HepG2 (cell line): ENCODE measurements at regions not wholly inside any gene's neighbourhood (a gene's known extent, or its start where the extent isn't known, plus 50 kb on each side); places are given as distances from the start of the nearest gene placed in this dataset.

Experiments
- ATAC-seq: fragments of 200-7000 bp; cut with Tn5 transposase; 3 replicates; pipeline ENCODE4 v1.9.1; 2020; ENCODE audit warnings: mild to moderate bottlenecking, moderate library complexity
- BruUV-seq: library from RNA; stranded (reverse); fragments of 400-500 nt; replicated peaks from 2 replicates; lab custom pipeline; 2021; lab: Mats Ljungman, UMichigan
- CTCF ChIA-PET: fragments of 300-600 bp; formaldehyde crosslinking; extraction: SDS; loops from one replicate; lab custom pipeline; 2021; ENCODE audit warnings: low total read pairs, inconsistent platforms, low intra/inter-chr PET ratio; lab: Yijun Ruan, JAX
- POLR2A ChIA-PET: fragments of 350-600 bp; sonication (Branson Sonifier 250); formaldehyde crosslinking; loops from one replicate; lab custom pipeline; 2020; ENCODE audit warnings: antibody characterized with exemption, inconsistent platforms; lab: Yijun Ruan, JAX
- DNase-seq: peaks from one replicate; pipeline ENCODE4 v3.0.0-alpha.2; 2015; ENCODE audit warnings: low spot score
- FAIRE-seq: peaks from 3 replicates; lab custom pipeline; 2011; peaks lifted over from hg19 to GRCh38; lab: Jason Lieb, UNC
- H2AFZ ChIP-seq: one replicate; pipeline ENCODE4 v1.6.1; 2011; ENCODE audit warnings: low read length, inconsistent platforms
- H3K27ac ChIP-seq: fragments of 300-600 bp; 3 replicates; pipeline ENCODE4 v1.8.0; 2011; ENCODE audit warnings: mixed run types, mild to moderate bottlenecking, mixed read lengths, low read length, inconsistent platforms; ENCODE audit not compliant: insufficient read depth; ENCODE audit errors: extremely low read length
- H3K27me3 ChIP-seq, 2 experiments: fragments of 200-600 bp in 1 of 2; 2 replicates in 1 of 2; 3 replicates in 1 of 2; pipeline versions ENCODE4 v1.6.0 to v1.8.0; 2011; ENCODE audit warnings: low read length in 2 of 2, mild to moderate bottlenecking in 2 of 2, moderate library complexity in 2 of 2, inconsistent platforms in 1 of 2; ENCODE audit not compliant: insufficient read depth in 2 of 2, control insufficient read depth in 1 of 2
- H3K36me3 ChIP-seq, 2 experiments: fragments of 200-600 bp in 1 of 2; replicated peaks in 1 of 2; 2 replicates in 1 of 2; 3 replicates in 1 of 2; pipeline versions ENCODE4 v1.5.1 to v1.8.0; 2011; ENCODE audit warnings: low read length in 2 of 2, inconsistent platforms in 1 of 2; ENCODE audit not compliant: insufficient read depth in 2 of 2, control insufficient read depth in 1 of 2
- H3K4me1 ChIP-seq: 2 replicates; pipeline ENCODE4 v1.5.1; 2012; ENCODE audit warnings: low read length, inconsistent platforms; ENCODE audit not compliant: insufficient read depth
- H3K4me2 ChIP-seq: 2 replicates; pipeline ENCODE4 v1.6.0; 2011; ENCODE audit warnings: low read depth, low read length, inconsistent platforms
- H3K4me3 ChIP-seq, 3 experiments: fragments of 200-600 bp in 1 of 3; sonication (generic), shearing (Covaris generic) in 1 of 3; replicated peaks in 1 of 3; 2 replicates each; pipeline ENCODE4 v1.5.1; 2011 to 2016; ENCODE audit warnings: low read length in 3 of 3, inconsistent platforms in 2 of 3, low read depth in 2 of 3, mild to moderate bottlenecking in 2 of 3, control low read depth in 1 of 3, mixed read lengths in 1 of 3; ENCODE audit not compliant: insufficient read depth in 1 of 3
- H3K79me2 ChIP-seq: one replicate; pipeline ENCODE4 v1.6.1; 2011; ENCODE audit warnings: low read length, inconsistent platforms; ENCODE audit not compliant: insufficient read depth
- H3K9ac ChIP-seq: 2 replicates; pipeline ENCODE4 v1.6.0; 2011; ENCODE audit warnings: mild to moderate bottlenecking, low read depth, low read length, inconsistent platforms; ENCODE audit not compliant: insufficient read depth
- H3K9me3 ChIP-seq: 2 replicates; pipeline ENCODE4 v1.5.1; 2012; ENCODE audit warnings: mild to moderate bottlenecking, low read length
- H4K20me1 ChIP-seq: 2 replicates; pipeline ENCODE4 v1.6.0; 2011; ENCODE audit warnings: inconsistent platforms, mild to moderate bottlenecking, low read length, moderate library complexity; ENCODE audit not compliant: insufficient read depth
- FOXM1 ChIP-seq: sonication (generic); formaldehyde crosslinking; IDR thresholded peaks from 2 replicates; pipeline ENCODE4 v1.5.0; 2020; ENCODE audit warnings: missing genetic modification reagents
- PLSCR1 ChIP-seq: sonication (generic); formaldehyde crosslinking; IDR thresholded peaks from 2 replicates; pipeline ENCODE4 v1.5.0; 2020; ENCODE audit warnings: missing genetic modification reagents, mild to moderate bottlenecking, borderline replicate concordance
- RERE ChIP-seq: IDR thresholded peaks from 2 replicates; pipeline ENCODE4 v1.6.1; 2016; ENCODE audit warnings: low read depth, missing genetic modification reagents, missing compliant biosample characterization
- XBP1 ChIP-seq: sonication (generic); formaldehyde crosslinking; IDR thresholded peaks from 2 replicates; pipeline ENCODE4 v1.5.0; 2020; ENCODE audit warnings: missing genetic modification reagents
- ZNF318 ChIP-seq: sonication (generic); formaldehyde crosslinking; IDR thresholded peaks from 2 replicates; pipeline ENCODE4 v1.4.0; 2020; ENCODE audit warnings: mild to moderate bottlenecking, missing genetic modification reagents
- ZNF674 ChIP-seq: sonication (generic); formaldehyde crosslinking; IDR thresholded peaks from 2 replicates; pipeline ENCODE4 v1.5.0; 2020; ENCODE audit warnings: low read depth, mild to moderate bottlenecking, missing genetic modification reagents
- ZNF691 ChIP-seq: sonication (generic); formaldehyde crosslinking; IDR thresholded peaks from 2 replicates; pipeline ENCODE4 v1.4.0; 2020; ENCODE audit warnings: missing genetic modification reagents, low read depth, mild to moderate bottlenecking, borderline replicate concordance
- ZSCAN22 ChIP-seq: sonication (generic); formaldehyde crosslinking; IDR thresholded peaks from 2 replicates; pipeline ENCODE4 v1.4.0; 2020; ENCODE audit warnings: mild to moderate bottlenecking, missing genetic modification reagents
- ZSCAN31 ChIP-seq: sonication (generic); formaldehyde crosslinking; IDR thresholded peaks from 2 replicates; pipeline ENCODE4 v1.5.0; 2020; ENCODE audit warnings: low read depth, mild to moderate bottlenecking, missing genetic modification reagents
- WGBS: methylation state at CpG from one replicate; pipeline ENCODE4 v1.1.6; 2017; ENCODE audit warnings: low lambda C conversion rate; 5-methylcytosine and 5-hydroxymethylcytosine counted together
- in situ Hi-C: cut with HindIII; loops from 2 replicates; pipeline ENCODE4 v1.10.0; 2017; ENCODE audit warnings: low pct_unique_long_range_greater_than_20kb; ENCODE audit not compliant: extremely low pct_ligation_motif_present
- intact Hi-C: fragments of 100-400 bp; cut with micrococcal nuclease; formaldehyde crosslinking; loops from one replicate; pipeline ENCODE4 v1.10.0; 2022; ENCODE audit not compliant: unreplicated experiment

- Histone ChIP-seq H4K20me1 (no peaks in the 10 kb centered on the region), H3K27ac (no peak overlapping the region), H3K36me3 (no peaks in the 10 kb centered on the region), H3K9me3 (no peaks in the 10 kb centered on the region), H3K9ac (no peak overlapping the region), H3K4me3 (no peak overlapping the region), H2AFZ (no peak overlapping the region), H3K4me1 (no peaks in the 10 kb centered on the region), H3K27me3 (no peaks in the 10 kb centered on the region), H3K79me2 (no peaks in the 10 kb centered on the region), H3K4me2 (no peak overlapping the region)
- DNase-seq = no peak
- CTCF ChIA-PET = no interaction called here
- POLR2A ChIA-PET = no interaction called here
- FAIRE-seq = no peak
- intact Hi-C loops (no loop called here), in situ Hi-C loops (no loop called here)
- ATAC-seq = no peak
- no TSS peak for BruUV-seq
- WGBS = 4% methylated on average over 2 of the region's 2 CpGs
- TF ChIP-seq ZNF318 (no peak), ZNF674 (CRISPR knock-in tag) (no peak), ZSCAN31 (CRISPR knock-in tag) (no peak), XBP1 (CRISPR knock-in tag) (no peak), PLSCR1 (no peak), ZNF691 (CRISPR knock-in tag) (no peak), FOXM1 (no peak), RERE (CRISPR knock-in tag) (no peak), ZSCAN22 (no peak)
Measured at GRCh38 chr4:138857416-138857815, 158.2 kb upstream of the NOCT start.
